ENCODE measurements at regions not wholly inside any gene's neighbourhood (a gene's known extent, or its start where the extent isn't known, plus 50 kb on each side); places are given as distances from the start of the nearest gene placed in this dataset.

- H2AFZ ChIP-seq (ENCODE audit: low read depth, low read length): no peak overlapping the region
- no peaks in the 10 kb centered on the region for H3K79me1 ChIP-seq (replicated peaks; ENCODE audit: low read length, poor library complexity, severe bottlenecking)
- no peak overlapping the region for H3K14ac ChIP-seq (ENCODE audit: low read length in 2 of 2)
- no peaks in the 10 kb centered on the region for H3K36me3 ChIP-seq (ENCODE audit: control insufficient read depth in 1 of 2, insufficient read depth in 2 of 2, low read depth in 1 of 2, low read length in 2 of 2)
- no peak overlapping the region for H2BK15ac ChIP-seq (ENCODE audit: low read depth, poor library complexity, severe bottlenecking)
- peaks cover 7% of the 10 kb centered on the region for H3K9me3 ChIP-seq (ENCODE audit: control insufficient read depth, low read length)
- WGBS: no CpG with 5 or more reads among the region's 1 CpG
- no peak overlapping the region for H2BK12ac ChIP-seq (ENCODE audit: low read length in 2 of 2)
- no peak overlapping the region for H4K91ac ChIP-seq (ENCODE audit: low read length)
- no peak overlapping the region for H3K4ac ChIP-seq (ENCODE audit: low read depth in 1 of 2, low read length in 2 of 2)
- no peak for DNase-seq
- no peak overlapping the region for H3K4me2 ChIP-seq (ENCODE audit: low read length, poor library complexity, severe bottlenecking)
- H3K27me3 ChIP-seq (ENCODE audit: control insufficient read depth in 1 of 2, insufficient read depth in 1 of 2, low read length in 2 of 2): no peaks in the 10 kb centered on the region
- H2AK5ac ChIP-seq (ENCODE audit: low read length, severe bottlenecking): no peak overlapping the region
- no peak overlapping the region for H3K9ac ChIP-seq (ENCODE audit: low read length)
- H2BK120ac ChIP-seq (ENCODE audit: low read depth, low read length): no peak overlapping the region
- no peak overlapping the region for H3K18ac ChIP-seq (ENCODE audit: low read depth in 1 of 2, low read length in 2 of 2)
- no peaks in the 10 kb centered on the region for H3K4me1 ChIP-seq (ENCODE audit: control insufficient read depth, insufficient read depth, low read depth, low read length)
- H3K4me3 ChIP-seq (ENCODE audit: insufficient read depth in 1 of 2, low read depth in 1 of 2, low read length in 2 of 2): no peak overlapping the region
- no peak overlapping the region for H4K8ac ChIP-seq (ENCODE audit: low read length)
- H2BK5ac ChIP-seq (ENCODE audit: low read depth, low read length, poor library complexity, severe bottlenecking): no peak overlapping the region
- H3K27ac ChIP-seq (ENCODE audit: low read length, poor library complexity, severe bottlenecking): no peak overlapping the region
- H3K23ac ChIP-seq (ENCODE audit: low read length in 2 of 2): no peak overlapping the region
These were observed 753.9 kb upstream of the ZEB2 start for GRCh38 chr2:145273840-145274239.

GRCh38 chr2:145268931-145269330 lies 749.0 kb upstream of the ZEB2 start:
- Histone ChIP-seq H3K79me1 (replicated peaks; ENCODE audit: low read length, poor library complexity, severe bottlenecking) (no peaks in the 10 kb centered on the region), H3K9me3 (ENCODE audit: control insufficient read depth, low read length) (peaks cover 7% of the 10 kb centered on the region)

GRCh38 chr2:145267451-145267850 lies 747.5 kb upstream of the ZEB2 start:
- no peaks in the 10 kb centered on the region for H3K9me3 ChIP-seq (ENCODE audit: control insufficient read depth, low read length)

More at GRCh38 chr2:145268931-145269330, 749.0 kb upstream of the ZEB2 start:
- Histone ChIP-seq H2AK5ac (ENCODE audit: low read length, severe bottlenecking) (no peak overlapping the region), H2BK120ac (ENCODE audit: low read depth, low read length) (no peak overlapping the region), H3K27me3 (ENCODE audit: control insufficient read depth in 1 of 2, insufficient read depth in 1 of 2, low read length in 2 of 2) (no peaks in the 10 kb centered on the region), H3K4me2 (ENCODE audit: low read length, poor library complexity, severe bottlenecking) (no peak overlapping the region), H4K91ac (ENCODE audit: low read length) (no peak overlapping the region), H3K4me1 (ENCODE audit: control insufficient read depth, insufficient read depth, low read depth, low read length) (no peaks in the 10 kb centered on the region), H3K18ac (ENCODE audit: low read depth in 1 of 2, low read length in 2 of 2) (no peak overlapping the region), H2BK5ac (ENCODE audit: low read depth, low read length, poor library complexity, severe bottlenecking) (no peak overlapping the region), H2AFZ (ENCODE audit: low read depth, low read length) (no peak overlapping the region), H2BK12ac (ENCODE audit: low read length in 2 of 2) (no peak overlapping the region), H3K36me3 (ENCODE audit: control insufficient read depth in 1 of 2, insufficient read depth in 2 of 2, low read depth in 1 of 2, low read length in 2 of 2) (no peaks in the 10 kb centered on the region), H3K9ac (ENCODE audit: low read length) (no peak overlapping the region), H3K23ac (ENCODE audit: low read length in 2 of 2) (no peak overlapping the region), H3K27ac (ENCODE audit: low read length, poor library complexity, severe bottlenecking) (no peak overlapping the region), H4K8ac (ENCODE audit: low read length) (no peak overlapping the region), H2BK15ac (ENCODE audit: low read depth, poor library complexity, severe bottlenecking) (no peak overlapping the region), H3K4me3 (ENCODE audit: insufficient read depth in 1 of 2, low read depth in 1 of 2, low read length in 2 of 2) (no peak overlapping the region), H3K14ac (ENCODE audit: low read length in 2 of 2) (no peak overlapping the region), H3K4ac (ENCODE audit: low read depth in 1 of 2, low read length in 2 of 2) (no peak overlapping the region)
- 93% methylated on average over 3 of the region's 3 CpGs for WGBS
- peak; percentile 10 for DNase-seq

GRCh38 chr2:145265244-145265643 lies 745.3 kb upstream of the ZEB2 start:
- H3K18ac ChIP-seq (ENCODE audit: low read depth in 1 of 2, low read length in 2 of 2): no peak overlapping the region

More at GRCh38 chr2:145267451-145267850, 747.5 kb upstream of the ZEB2 start:
- Histone ChIP-seq H3K4ac (ENCODE audit: low read depth in 1 of 2, low read length in 2 of 2) (no peak overlapping the region), H2BK15ac (ENCODE audit: low read depth, poor library complexity, severe bottlenecking) (no peak overlapping the region), H3K9ac (ENCODE audit: low read length) (no peak overlapping the region), H4K91ac (ENCODE audit: low read length) (no peak overlapping the region), H2AK5ac (ENCODE audit: low read length, severe bottlenecking) (no peak overlapping the region), H3K27me3 (ENCODE audit: control insufficient read depth in 1 of 2, insufficient read depth in 1 of 2, low read length in 2 of 2) (no peaks in the 10 kb centered on the region), H2BK120ac (ENCODE audit: low read depth, low read length) (no peak overlapping the region), H2AFZ (ENCODE audit: low read depth, low read length) (no peak overlapping the region), H3K18ac (ENCODE audit: low read depth in 1 of 2, low read length in 2 of 2) (no peak overlapping the region), H3K36me3 (ENCODE audit: control insufficient read depth in 1 of 2, insufficient read depth in 2 of 2, low read depth in 1 of 2, low read length in 2 of 2) (no peaks in the 10 kb centered on the region), H4K8ac (ENCODE audit: low read length) (no peak overlapping the region), H2BK12ac (ENCODE audit: low read length in 2 of 2) (no peak overlapping the region), H3K14ac (ENCODE audit: low read length in 2 of 2) (no peak overlapping the region), H3K23ac (ENCODE audit: low read length in 2 of 2) (no peak overlapping the region), H3K27ac (ENCODE audit: low read length, poor library complexity, severe bottlenecking) (no peak overlapping the region), H3K4me1 (ENCODE audit: control insufficient read depth, insufficient read depth, low read depth, low read length) (no peaks in the 10 kb centered on the region), H3K4me3 (ENCODE audit: insufficient read depth in 1 of 2, low read depth in 1 of 2, low read length in 2 of 2) (no peak overlapping the region), H3K79me1 (replicated peaks; ENCODE audit: low read length, poor library complexity, severe bottlenecking) (no peaks in the 10 kb centered on the region), H2BK5ac (ENCODE audit: low read depth, low read length, poor library complexity, severe bottlenecking) (no peak overlapping the region), H3K4me2 (ENCODE audit: low read length, poor library complexity, severe bottlenecking) (no peak overlapping the region)
- no peak for DNase-seq

More at GRCh38 chr2:145265244-145265643, 745.3 kb upstream of the ZEB2 start:
- H3K9ac ChIP-seq (ENCODE audit: low read length): no peak overlapping the region
- H2AFZ ChIP-seq (ENCODE audit: low read depth, low read length): no peak overlapping the region
- H2BK120ac ChIP-seq (ENCODE audit: low read depth, low read length): no peak overlapping the region
- no peak overlapping the region for H4K8ac ChIP-seq (ENCODE audit: low read length)
- no peaks in the 10 kb centered on the region for H3K4me1 ChIP-seq (ENCODE audit: control insufficient read depth, insufficient read depth, low read depth, low read length)
- no peak overlapping the region for H2BK5ac ChIP-seq (ENCODE audit: low read depth, low read length, poor library complexity, severe bottlenecking)
- H3K9me3 ChIP-seq (ENCODE audit: control insufficient read depth, low read length): no peaks in the 10 kb centered on the region
- WGBS: 100% methylated on average over 2 of the region's 6 CpGs
- no peak for DNase-seq
- H3K36me3 ChIP-seq (ENCODE audit: control insufficient read depth in 1 of 2, insufficient read depth in 2 of 2, low read depth in 1 of 2, low read length in 2 of 2): no peaks in the 10 kb centered on the region
- H3K4me3 ChIP-seq (ENCODE audit: insufficient read depth in 1 of 2, low read depth in 1 of 2, low read length in 2 of 2): no peak overlapping the region
- no peaks in the 10 kb centered on the region for H3K27me3 ChIP-seq (ENCODE audit: control insufficient read depth in 1 of 2, insufficient read depth in 1 of 2, low read length in 2 of 2)
- no peak overlapping the region for H4K91ac ChIP-seq (ENCODE audit: low read length)
- H2BK15ac ChIP-seq (ENCODE audit: low read depth, poor library complexity, severe bottlenecking): no peak overlapping the region
- no peak overlapping the region for H2BK12ac ChIP-seq (ENCODE audit: low read length in 2 of 2)
- no peak overlapping the region for H3K23ac ChIP-seq (ENCODE audit: low read length in 2 of 2)
- H3K14ac ChIP-seq (ENCODE audit: low read length in 2 of 2): no peak overlapping the region
- H3K79me1 ChIP-seq (replicated peaks; ENCODE audit: low read length, poor library complexity, severe bottlenecking): no peaks in the 10 kb centered on the region
- no peak overlapping the region for H3K4ac ChIP-seq (ENCODE audit: low read depth in 1 of 2, low read length in 2 of 2)
- no peak overlapping the region for H3K4me2 ChIP-seq (ENCODE audit: low read length, poor library complexity, severe bottlenecking)
- no peak overlapping the region for H2AK5ac ChIP-seq (ENCODE audit: low read length, severe bottlenecking)
- H3K27ac ChIP-seq (ENCODE audit: low read length, poor library complexity, severe bottlenecking): no peak overlapping the region
